Fibroblast of lung (primary cell): ENCODE measurements at regions not wholly inside any gene's neighbourhood (a gene's known extent, or its start where the extent isn't known, plus 50 kb on each side); places are given as distances from the start of the nearest gene placed in this dataset.

Experiments
- DNase-seq, 2 donors: peaks; one replicate each; pipeline versions ENCODE4 v3.0.0 to v3.0.0-alpha.2; 2010; ENCODE audit warnings: low read depth in 2 of 2
- H2AFZ ChIP-seq: 2 replicates; pipeline ENCODE4 v1.5.1; 2012; ENCODE audit warnings: low read length, control low read depth, inconsistent platforms
- H3K27ac ChIP-seq: 2 replicates; pipeline ENCODE4 v1.5.1; 2011; ENCODE audit warnings: low read length, control low read depth; ENCODE audit not compliant: insufficient read depth
- H3K27me3 ChIP-seq: 2 replicates; pipeline ENCODE4 v1.5.1; 2011; ENCODE audit warnings: mild to moderate bottlenecking, low read length; ENCODE audit not compliant: control insufficient read depth, insufficient read depth
- H3K36me3 ChIP-seq: 2 replicates; pipeline ENCODE4 v1.5.1; 2011; ENCODE audit warnings: low read length; ENCODE audit not compliant: control insufficient read depth, insufficient read depth
- H3K4me1 ChIP-seq: 2 replicates; pipeline ENCODE4 v1.5.1; 2011; ENCODE audit warnings: low read length; ENCODE audit not compliant: control insufficient read depth, insufficient read depth; ENCODE audit errors: extremely low read depth
- H3K4me2 ChIP-seq: 2 replicates; pipeline ENCODE4 v1.5.1; 2011; ENCODE audit warnings: low read length, control low read depth; ENCODE audit not compliant: insufficient read depth; ENCODE audit errors: extremely low read depth
- H3K4me3 ChIP-seq, 4 experiments: fragments of 200-600 bp in 1 of 4; sonication (generic) in 1 of 4; replicated peaks in 1 of 4; 2 replicates each; pipeline ENCODE4 v1.5.1; 2011 to 2016; ENCODE audit warnings: low read length in 4 of 4, low read depth in 3 of 4, mild to moderate bottlenecking in 3 of 4, control low read depth in 2 of 4, inconsistent platforms in 1 of 4, mixed read lengths in 1 of 4; ENCODE audit not compliant: insufficient read depth in 1 of 4; ENCODE audit errors: control extremely low read depth in 1 of 4
- H3K79me2 ChIP-seq: 2 replicates; pipeline ENCODE4 v1.5.1; 2012; ENCODE audit warnings: mild to moderate bottlenecking, low read length, inconsistent platforms; ENCODE audit not compliant: control insufficient read depth, insufficient read depth
- H3K9ac ChIP-seq: 2 replicates; pipeline ENCODE4 v1.5.1; 2011; ENCODE audit warnings: mild to moderate bottlenecking, low read length, control low read depth; ENCODE audit not compliant: insufficient read depth
- H3K9me3 ChIP-seq: 2 replicates; pipeline ENCODE4 v1.5.1; 2012; ENCODE audit warnings: low read depth, low read length; ENCODE audit not compliant: control insufficient read depth, insufficient read depth
- H4K20me1 ChIP-seq: 2 replicates; pipeline ENCODE4 v1.5.1; 2011; ENCODE audit warnings: low read length; ENCODE audit not compliant: control insufficient read depth, insufficient read depth; ENCODE audit errors: extremely low read depth
- CTCF ChIP-seq, 2 donors: IDR thresholded peaks in 1 of 2; conservative IDR thresholded peaks in 1 of 2; 1 replicate in 1 of 2; 2 replicates in 1 of 2; pipeline ENCODE4 v1.5.1; 2011 to 2012; ENCODE audit warnings: low read length in 2 of 2, control low read depth in 1 of 2, inconsistent platforms in 1 of 2, low read depth in 1 of 2, mild to moderate bottlenecking in 1 of 2
- EZH2 ChIP-seq: IDR thresholded peaks from 2 replicates; pipeline ENCODE4 v1.5.1; 2012; ENCODE audit warnings: low read length, control low read depth, mild to moderate bottlenecking; ENCODE audit errors: missing control alignments

- TF ChIP-seq EZH2 (no peak), CTCF (conservative IDR thresholded peaks at IDR 0.05 in 1 of 2, IDR thresholded peaks at IDR 0.05 in 1 of 2; ENCODE audit: low read depth in 1 of 2, low read length in 2 of 2) (no peak)
- Histone ChIP-seq H3K9me3 (no peaks in the 10 kb centered on the region), H3K4me2 (no peak overlapping the region), H2AFZ (no peak overlapping the region), H3K4me1 (no peaks in the 10 kb centered on the region), H4K20me1 (no peaks in the 10 kb centered on the region), H3K79me2 (no peaks in the 10 kb centered on the region), H3K36me3 (no peaks in the 10 kb centered on the region), H3K9ac (no peak overlapping the region), H3K27me3 (no peaks in the 10 kb centered on the region), H3K4me3 (no peak overlapping the region), H3K27ac (no peak overlapping the region)
- DNase-seq, result no peak
Observed at GRCh38 chr14:60357551-60358149, 108.6 kb downstream of the PPM1A start.

GRCh38 chr14:60363275-60363674, 114.3 kb downstream of the PPM1A start:
- no peak for DNase-seq
- TF ChIP-seq CTCF (conservative IDR thresholded peaks at IDR 0.05 in 1 of 2, IDR thresholded peaks at IDR 0.05 in 1 of 2; ENCODE audit: low read depth in 1 of 2, low read length in 2 of 2) (no peak), EZH2 (no peak)
- no peak overlapping the region for H2AFZ ChIP-seq
- H3K9me3 ChIP-seq, result no peaks in the 10 kb centered on the region
- H3K27ac ChIP-seq, result no peak overlapping the region
- no peak overlapping the region for H3K9ac ChIP-seq
- no peak overlapping the region for H3K4me2 ChIP-seq
- H3K27me3 ChIP-seq, result no peaks in the 10 kb centered on the region
- no peak overlapping the region for H3K4me3 ChIP-seq
- H3K4me1 ChIP-seq, result no peaks in the 10 kb centered on the region
- H3K36me3 ChIP-seq, result no peaks in the 10 kb centered on the region
- H3K79me2 ChIP-seq, result no peaks in the 10 kb centered on the region
- no peaks in the 10 kb centered on the region for H4K20me1 ChIP-seq

GRCh38 chr14:60363687-60364086, 114.7 kb downstream of the PPM1A start:
- H3K36me3 ChIP-seq, result no peaks in the 10 kb centered on the region
- no peak overlapping the region for H3K27ac ChIP-seq
- no peaks in the 10 kb centered on the region for H3K27me3 ChIP-seq
- H2AFZ ChIP-seq, result no peak overlapping the region
- H3K4me3 ChIP-seq, result no peak overlapping the region
- no peaks in the 10 kb centered on the region for H4K20me1 ChIP-seq
- TF ChIP-seq EZH2, result no peak
- TF ChIP-seq CTCF (conservative IDR thresholded peaks at IDR 0.05 in 1 of 2, IDR thresholded peaks at IDR 0.05 in 1 of 2; ENCODE audit: low read depth in 1 of 2, low read length in 2 of 2), result no peak
- no peaks in the 10 kb centered on the region for H3K4me1 ChIP-seq
- no peak overlapping the region for H3K9ac ChIP-seq
- H3K4me2 ChIP-seq, result no peak overlapping the region
- no peaks in the 10 kb centered on the region for H3K9me3 ChIP-seq
- DNase-seq, result no peak
- H3K79me2 ChIP-seq, result no peaks in the 10 kb centered on the region
